ENCODE measurements at regions not wholly inside any gene's neighbourhood (a gene's known extent, or its start where the extent isn't known, plus 50 kb on each side); places are given as distances from the start of the nearest gene placed in this dataset.
"Not testable (repeated sequence)": the region's sequence is repeated elsewhere in the genome, so short reads cannot be mapped to it uniquely, and the experiment has no call there.

DNA sequence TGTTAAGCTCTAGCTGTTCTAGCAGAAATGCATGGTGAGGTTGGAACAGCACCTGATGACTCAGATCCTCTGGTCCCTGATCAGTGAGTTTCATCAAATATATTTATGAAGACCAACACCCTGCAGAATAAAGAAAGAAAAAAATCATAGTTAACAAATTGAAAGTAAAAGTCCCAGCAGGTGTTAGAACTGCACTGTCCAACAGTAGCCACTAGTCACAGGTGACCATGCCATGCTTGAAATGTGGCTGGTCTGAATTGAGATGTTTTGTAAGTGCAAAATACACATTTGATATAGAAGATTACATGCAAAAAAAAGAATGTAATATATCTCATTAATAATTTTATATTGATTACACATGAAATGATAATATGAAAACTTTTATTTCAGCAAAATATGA lies 1010.7 kb upstream of the ZEB2 start:
- H3K27me3 ChIP-seq (ENCODE audit: control insufficient read depth, insufficient read depth, low read length), result no peaks in the 10 kb centered on the region
- no peaks in the 10 kb centered on the region for H3K4me1 ChIP-seq (ENCODE audit: control insufficient read depth, insufficient read depth, low read length)
- H3K4me3 ChIP-seq (ENCODE audit: low read depth, low read length), result no peak overlapping the region
- no peak overlapping the region for H3K27ac ChIP-seq (ENCODE audit: low read depth, low read length)
- no peak for DNase-seq (ENCODE audit: low read depth in 4 of 6, low spot score in 6 of 6)
- H3K9me3 ChIP-seq (ENCODE audit: control insufficient read depth, insufficient read depth, low read length), result no peaks in the 10 kb centered on the region
- H3K36me3 ChIP-seq (ENCODE audit: control insufficient read depth, insufficient read depth, low read length), result no peaks in the 10 kb centered on the region

DNA sequence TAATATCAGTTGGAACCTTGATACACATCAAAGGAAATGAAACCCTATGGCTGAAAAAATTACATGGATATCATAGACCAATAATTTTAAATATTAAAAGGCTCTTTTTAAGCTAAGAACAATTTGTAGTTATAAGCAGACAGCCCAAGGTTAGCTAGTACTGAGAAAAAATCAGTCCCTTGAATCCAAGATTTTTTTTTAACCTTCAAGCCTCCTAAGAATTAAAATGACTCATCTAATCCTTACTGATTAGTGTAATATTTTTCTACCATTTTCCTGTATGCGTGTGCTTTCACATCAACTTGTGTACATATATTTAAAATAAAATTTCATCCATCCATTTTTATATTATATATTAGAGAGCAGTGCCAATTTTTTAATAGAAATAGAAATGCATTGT lies 1004.9 kb upstream of the ZEB2 start:
- Histone ChIP-seq H3K27me3 (ENCODE audit: control insufficient read depth, insufficient read depth, low read length) (no peaks in the 10 kb centered on the region), H3K4me1 (ENCODE audit: control insufficient read depth, insufficient read depth, low read length) (no peaks in the 10 kb centered on the region), H3K27ac (ENCODE audit: low read depth, low read length) (no peak overlapping the region), H3K9me3 (ENCODE audit: control insufficient read depth, insufficient read depth, low read length) (no peaks in the 10 kb centered on the region), H3K4me3 (ENCODE audit: low read depth, low read length) (no peak overlapping the region), H3K36me3 (ENCODE audit: control insufficient read depth, insufficient read depth, low read length) (no peaks in the 10 kb centered on the region)
- no peak for DNase-seq (ENCODE audit: low read depth in 4 of 6, low spot score in 6 of 6)
- WGBS (ENCODE audit: insufficient coverage), result no CpG with 5 or more reads among the region's 1 CpG

DNA sequence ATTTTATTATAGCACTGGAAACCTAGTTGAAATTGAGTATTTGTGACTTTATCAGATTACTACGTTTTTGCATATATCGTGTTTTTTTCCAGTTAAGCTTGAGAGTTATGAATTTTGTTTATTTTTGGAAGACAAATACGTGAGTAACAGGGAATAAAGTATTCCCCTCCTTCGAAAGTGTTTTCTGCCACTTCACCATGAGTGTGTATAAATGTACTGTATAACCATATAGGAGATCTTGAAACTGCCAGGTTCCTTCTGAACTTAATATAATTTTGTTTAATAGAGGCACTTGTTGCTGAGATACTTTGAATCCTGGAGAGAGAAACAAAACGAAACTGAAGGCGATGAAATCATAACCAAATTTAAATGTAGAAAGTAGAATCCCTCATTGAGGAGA lies 1004.4 kb upstream of the ZEB2 start:
- Histone ChIP-seq H3K27ac (ENCODE audit: low read depth, low read length) (no peak overlapping the region), H3K36me3 (ENCODE audit: control insufficient read depth, insufficient read depth, low read length) (no peaks in the 10 kb centered on the region)
- WGBS (ENCODE audit: insufficient coverage), result no CpG with 5 or more reads among the region's 6 CpGs

DNA sequence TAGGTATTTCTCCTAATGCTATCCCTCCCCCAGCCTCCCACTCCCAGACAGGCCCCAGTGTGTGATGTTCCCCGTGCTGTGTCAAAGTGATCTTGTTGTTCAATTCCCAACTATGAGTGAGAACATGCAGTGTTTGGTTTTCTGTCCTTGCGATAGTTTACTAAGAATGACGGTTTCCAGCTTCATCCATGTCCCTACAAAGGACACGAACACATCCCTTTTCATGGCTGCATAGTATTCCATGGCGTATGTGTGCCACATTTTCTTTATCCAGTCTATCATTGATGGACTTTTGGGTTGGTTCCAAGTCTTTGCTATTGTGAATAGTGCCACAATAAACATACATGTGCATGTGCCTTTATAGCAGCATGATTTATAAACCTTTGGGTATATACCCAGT lies 999.3 kb upstream of the ZEB2 start:
- DNase-seq (ENCODE audit: low read depth in 4 of 6, low spot score in 6 of 6), result not testable (repeated sequence)

More for the DNA sequence above, 1004.4 kb upstream of the ZEB2 start:
- H3K4me1 ChIP-seq (ENCODE audit: control insufficient read depth, insufficient read depth, low read length), result no peaks in the 10 kb centered on the region
- H3K9me3 ChIP-seq (ENCODE audit: control insufficient read depth, insufficient read depth, low read length), result peaks cover 2% of the 10 kb centered on the region
- H3K4me3 ChIP-seq (ENCODE audit: low read depth, low read length), result no peak overlapping the region
- no peaks in the 10 kb centered on the region for H3K27me3 ChIP-seq (ENCODE audit: control insufficient read depth, insufficient read depth, low read length)
- no peak for DNase-seq (ENCODE audit: low read depth in 4 of 6, low spot score in 6 of 6)

DNA sequence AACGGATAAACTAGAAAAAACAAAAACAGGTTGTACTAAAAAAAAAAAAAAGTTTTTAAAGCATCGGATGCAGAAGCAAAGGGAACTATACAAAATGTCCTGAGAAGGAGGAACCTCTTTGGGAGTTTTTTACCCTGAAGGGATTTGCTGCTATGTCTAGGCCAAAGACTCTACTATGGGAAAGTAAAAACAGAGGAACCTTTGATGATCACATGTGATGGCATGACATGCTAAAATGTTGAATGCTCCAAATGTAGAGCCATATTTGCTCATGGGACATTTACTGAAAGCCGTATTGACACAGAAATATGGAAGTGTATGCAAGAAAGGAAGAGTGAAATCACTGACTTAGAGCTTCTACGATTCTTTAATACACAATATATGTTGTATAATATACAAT lies 992.0 kb upstream of the ZEB2 start:
- no peak for DNase-seq (ENCODE audit: low read depth in 4 of 6, low spot score in 6 of 6)
- H3K27ac ChIP-seq (ENCODE audit: low read depth, low read length), result no peak overlapping the region
- no peaks in the 10 kb centered on the region for H3K27me3 ChIP-seq (ENCODE audit: control insufficient read depth, insufficient read depth, low read length)
- H3K9me3 ChIP-seq (ENCODE audit: control insufficient read depth, insufficient read depth, low read length), result no peaks in the 10 kb centered on the region
- no peaks in the 10 kb centered on the region for H3K36me3 ChIP-seq (ENCODE audit: control insufficient read depth, insufficient read depth, low read length)
- no peak overlapping the region for H3K4me3 ChIP-seq (ENCODE audit: low read depth, low read length)
- H3K4me1 ChIP-seq (ENCODE audit: control insufficient read depth, insufficient read depth, low read length), result no peaks in the 10 kb centered on the region
- 100% methylated on average over 1 of the region's 4 CpGs for WGBS (ENCODE audit: insufficient coverage)

More for the DNA sequence above, 999.3 kb upstream of the ZEB2 start:
- H3K27ac ChIP-seq (ENCODE audit: low read depth, low read length); H3K27me3 ChIP-seq (ENCODE audit: control insufficient read depth, insufficient read depth, low read length); H3K36me3 ChIP-seq (ENCODE audit: control insufficient read depth, insufficient read depth, low read length); H3K4me1 ChIP-seq (ENCODE audit: control insufficient read depth, insufficient read depth, low read length); H3K4me3 ChIP-seq (ENCODE audit: low read depth, low read length); H3K9me3 ChIP-seq (ENCODE audit: control insufficient read depth, insufficient read depth, low read length): not testable (repeated sequence)
- no CpG with 5 or more reads among the region's 5 CpGs for WGBS (ENCODE audit: insufficient coverage)

DNA sequence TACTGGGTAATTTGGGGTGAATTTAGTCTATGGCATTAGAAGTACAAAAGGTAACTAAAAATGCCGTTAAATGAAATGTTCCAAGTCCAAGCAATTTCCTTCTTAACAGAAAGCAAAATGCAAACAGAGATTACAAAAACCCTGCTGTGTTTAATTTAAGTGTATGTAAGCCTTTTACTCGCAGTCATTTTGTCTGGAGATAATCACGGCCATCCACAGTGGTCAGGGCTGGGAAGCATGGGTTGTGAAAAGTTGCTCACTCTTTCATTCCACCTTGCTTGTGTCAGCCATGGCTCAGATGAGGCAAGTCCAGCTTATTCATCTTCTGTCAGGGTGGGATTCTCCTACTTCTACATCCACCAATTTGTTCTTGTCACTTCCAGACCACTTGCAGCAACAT lies 983.6 kb upstream of the ZEB2 start:
- no peaks in the 10 kb centered on the region for H3K9me3 ChIP-seq (ENCODE audit: control insufficient read depth, insufficient read depth, low read length)
- H3K4me1 ChIP-seq (ENCODE audit: control insufficient read depth, insufficient read depth, low read length), result no peaks in the 10 kb centered on the region
- no peak overlapping the region for H3K27ac ChIP-seq (ENCODE audit: low read depth, low read length)
- peak in 1 of 6 donors; percentile 30 for DNase-seq (ENCODE audit: low read depth in 4 of 6, low spot score in 6 of 6)
- no peaks in the 10 kb centered on the region for H3K27me3 ChIP-seq (ENCODE audit: control insufficient read depth, insufficient read depth, low read length)
- no peak overlapping the region for H3K4me3 ChIP-seq (ENCODE audit: low read depth, low read length)
- H3K36me3 ChIP-seq (ENCODE audit: control insufficient read depth, insufficient read depth, low read length), result no peaks in the 10 kb centered on the region
- 62% methylated on average over 2 of the region's 3 CpGs for WGBS (ENCODE audit: insufficient coverage)

DNA sequence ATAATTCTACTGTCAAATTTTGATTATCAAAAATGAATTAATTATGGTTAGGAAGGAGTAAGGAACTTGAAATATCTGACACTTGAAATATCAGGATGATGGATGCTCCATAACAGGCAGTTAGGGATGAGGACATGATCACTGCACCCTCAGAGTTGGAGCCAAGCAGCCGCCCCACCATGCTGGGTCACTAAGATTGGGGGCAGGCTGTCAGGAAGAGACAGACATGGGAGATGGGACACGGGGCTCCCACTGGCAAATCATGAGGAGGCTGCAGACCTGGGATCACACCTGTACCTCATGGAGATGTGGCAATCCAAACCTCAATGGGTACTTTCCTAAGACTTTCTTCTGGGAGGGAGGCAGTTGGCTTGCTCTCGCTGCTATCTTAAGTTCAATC lies 982.0 kb upstream of the ZEB2 start:
- DNase-seq (ENCODE audit: low read depth in 4 of 6, low spot score in 6 of 6), result no peak
- 97% methylated on average over 2 of the region's 3 CpGs for WGBS (ENCODE audit: insufficient coverage)

DNA sequence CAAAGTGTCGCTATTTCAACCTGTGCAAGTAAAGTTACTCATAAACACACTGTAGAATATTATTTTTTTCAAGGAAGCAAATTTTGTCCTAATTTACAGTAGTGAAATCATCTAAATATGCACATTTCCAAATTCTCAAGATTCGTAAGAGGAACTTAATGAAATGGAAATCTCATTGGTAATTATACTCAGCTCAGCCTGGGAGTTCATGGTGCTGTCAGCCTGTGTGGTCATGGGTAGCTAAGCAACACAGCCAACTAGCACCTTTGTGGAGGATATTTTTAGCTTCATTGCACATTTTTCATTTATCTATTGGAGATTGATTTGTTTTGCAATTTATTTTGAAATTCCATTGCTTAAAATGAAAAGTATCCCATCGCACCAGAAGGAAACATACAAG lies 975.7 kb upstream of the ZEB2 start:
- H3K9me3 ChIP-seq (ENCODE audit: control insufficient read depth, insufficient read depth, low read length), result no peaks in the 10 kb centered on the region
- no peaks in the 10 kb centered on the region for H3K36me3 ChIP-seq (ENCODE audit: control insufficient read depth, insufficient read depth, low read length)
- H3K27ac ChIP-seq (ENCODE audit: low read depth, low read length), result no peak overlapping the region
- H3K4me1 ChIP-seq (ENCODE audit: control insufficient read depth, insufficient read depth, low read length), result no peaks in the 10 kb centered on the region
- DNase-seq (ENCODE audit: low read depth in 4 of 6, low spot score in 6 of 6), result no peak
- no peak overlapping the region for H3K4me3 ChIP-seq (ENCODE audit: low read depth, low read length)
- H3K27me3 ChIP-seq (ENCODE audit: control insufficient read depth, insufficient read depth, low read length), result no peaks in the 10 kb centered on the region
- no CpG with 5 or more reads among the region's 3 CpGs for WGBS (ENCODE audit: insufficient coverage)

More for the DNA sequence above, 982.0 kb upstream of the ZEB2 start:
- Histone ChIP-seq H3K4me3 (ENCODE audit: low read depth, low read length) (no peak overlapping the region), H3K27me3 (ENCODE audit: control insufficient read depth, insufficient read depth, low read length) (no peaks in the 10 kb centered on the region), H3K9me3 (ENCODE audit: control insufficient read depth, insufficient read depth, low read length) (no peaks in the 10 kb centered on the region), H3K27ac (ENCODE audit: low read depth, low read length) (no peak overlapping the region), H3K36me3 (ENCODE audit: control insufficient read depth, insufficient read depth, low read length) (no peaks in the 10 kb centered on the region), H3K4me1 (ENCODE audit: control insufficient read depth, insufficient read depth, low read length) (no peaks in the 10 kb centered on the region)

DNA sequence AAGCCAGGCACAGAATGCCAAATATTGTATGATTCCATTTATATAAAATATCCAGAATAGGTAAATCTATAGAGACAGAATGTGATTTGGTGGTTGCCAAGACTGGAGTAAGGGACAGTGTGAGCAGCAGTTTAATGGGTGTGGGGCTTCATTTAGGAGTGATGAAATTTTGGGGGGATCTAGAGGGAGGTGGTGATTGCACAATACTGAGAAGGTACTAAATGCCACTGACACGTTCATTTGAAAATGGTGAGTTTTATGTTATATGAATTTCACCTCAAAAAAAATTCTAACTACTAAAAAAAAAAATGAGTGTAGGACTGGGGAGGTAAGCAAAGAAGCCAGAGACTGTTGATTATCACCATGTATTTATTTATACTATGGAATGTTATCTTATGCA lies 974.5 kb upstream of the ZEB2 start:
- WGBS (ENCODE audit: insufficient coverage), result no CpG with 5 or more reads among the region's 1 CpG
- no peaks in the 10 kb centered on the region for H3K36me3 ChIP-seq (ENCODE audit: control insufficient read depth, insufficient read depth, low read length)
- H3K27me3 ChIP-seq (ENCODE audit: control insufficient read depth, insufficient read depth, low read length), result no peaks in the 10 kb centered on the region
- H3K4me3 ChIP-seq (ENCODE audit: low read depth, low read length), result no peak overlapping the region
- no peak overlapping the region for H3K27ac ChIP-seq (ENCODE audit: low read depth, low read length)
- no peaks in the 10 kb centered on the region for H3K4me1 ChIP-seq (ENCODE audit: control insufficient read depth, insufficient read depth, low read length)
- H3K9me3 ChIP-seq (ENCODE audit: control insufficient read depth, insufficient read depth, low read length), result no peaks in the 10 kb centered on the region
- no peak for DNase-seq (ENCODE audit: low read depth in 4 of 6, low spot score in 6 of 6)

DNA sequence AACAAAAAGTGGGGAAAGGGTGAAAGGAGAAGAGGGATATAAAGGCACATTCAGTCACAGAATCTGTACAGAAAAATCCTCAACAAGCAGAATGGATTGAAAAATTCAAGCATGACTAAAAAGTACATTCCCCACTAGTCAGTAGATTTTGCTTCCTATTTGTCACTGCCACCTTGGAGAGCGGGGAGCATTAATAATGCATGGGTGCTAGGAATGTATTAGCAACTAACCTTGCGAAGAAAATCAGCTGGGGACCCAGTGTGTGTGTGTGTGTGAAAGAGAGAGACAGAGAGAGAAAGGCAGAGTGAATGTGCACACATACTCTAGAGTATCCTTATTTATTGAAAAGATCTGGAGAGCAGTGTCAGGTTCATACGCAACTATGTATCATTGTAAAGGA lies 968.7 kb upstream of the ZEB2 start:
- Histone ChIP-seq H3K27me3 (ENCODE audit: control insufficient read depth, insufficient read depth, low read length) (no peaks in the 10 kb centered on the region), H3K4me1 (ENCODE audit: control insufficient read depth, insufficient read depth, low read length) (no peaks in the 10 kb centered on the region), H3K36me3 (ENCODE audit: control insufficient read depth, insufficient read depth, low read length) (no peaks in the 10 kb centered on the region), H3K4me3 (ENCODE audit: low read depth, low read length) (no peak overlapping the region), H3K27ac (ENCODE audit: low read depth, low read length) (no peak overlapping the region), H3K9me3 (ENCODE audit: control insufficient read depth, insufficient read depth, low read length) (no peaks in the 10 kb centered on the region)
- WGBS (ENCODE audit: insufficient coverage), result no CpG with 5 or more reads among the region's 3 CpGs
- DNase-seq (ENCODE audit: low read depth in 4 of 6, low spot score in 6 of 6), result peak in 2 of 6 donors; percentile 11 to 56
